GM19043 (cell line): ENCODE measurements at regions not wholly inside any gene's neighbourhood (a gene's known extent, or its start where the extent isn't known, plus 50 kb on each side); places are given as distances from the start of the nearest gene placed in this dataset.

Source experiments
- ATAC-seq: cut with Tn5 transposase; IDR thresholded peaks from one replicate; pipeline ENCODE4 v1.9.1; 2021; ENCODE audit warnings: low read depth; ENCODE audit not compliant: unreplicated experiment

- ATAC-seq: no peak
Observed at GRCh38 chr11:104541701-104542100, 356.6 kb downstream of the CASP12 start.

- no peak for ATAC-seq
Observed at GRCh38 chr11:104538313-104538712, 359.9 kb downstream of the CASP12 start.

- ATAC-seq: no peak
Observed at GRCh38 chr11:104534278-104534677, 364.0 kb downstream of the CASP12 start.

- ATAC-seq: no peak
Observed at GRCh38 chr11:104531894-104532293, 366.4 kb downstream of the CASP12 start.

- ATAC-seq: no peak
Observed at GRCh38 chr11:104531075-104531474, 367.1 kb upstream of the PDGFD start.

GRCh38 chr11:104529906-104530305 is 366.0 kb upstream of the PDGFD start:
- no peak for ATAC-seq

- no peak for ATAC-seq
Observed at GRCh38 chr11:104529213-104529612, 365.3 kb upstream of the PDGFD start.

GRCh38 chr11:104526006-104526405 is 362.1 kb upstream of the PDGFD start:
- ATAC-seq: no peak

GRCh38 chr11:104525416-104525815 is 361.5 kb upstream of the PDGFD start:
- ATAC-seq: no peak

- ATAC-seq: no peak
Observed at GRCh38 chr11:104524254-104524653, 360.3 kb upstream of the PDGFD start.

GRCh38 chr11:104523611-104524010 is 359.7 kb upstream of the PDGFD start:
- ATAC-seq: no peak

GRCh38 chr11:104522650-104523049 is 358.7 kb upstream of the PDGFD start:
- no peak for ATAC-seq

- ATAC-seq: no peak
Observed at GRCh38 chr11:104522123-104522522, 358.2 kb upstream of the PDGFD start.

GRCh38 chr11:104510169-104510568 is 346.2 kb upstream of the PDGFD start:
- ATAC-seq: no peak

GRCh38 chr11:104490182-104490581 is 326.2 kb upstream of the PDGFD start:
- no peak for ATAC-seq

GRCh38 chr11:104488561-104488960 is 324.6 kb upstream of the PDGFD start:
- no peak for ATAC-seq

- ATAC-seq: no peak
Observed at GRCh38 chr11:104487046-104487806, 323.3 kb upstream of the PDGFD start.

GRCh38 chr11:104484804-104485554 is 321.0 kb upstream of the PDGFD start:
- ATAC-seq: no peak

- ATAC-seq: no peak
Observed at GRCh38 chr11:104476898-104477297, 313.0 kb upstream of the PDGFD start.

GRCh38 chr11:104476454-104476853 is 312.5 kb upstream of the PDGFD start:
- ATAC-seq: no peak

- ATAC-seq: no peak
Observed at GRCh38 chr11:104467404-104467803, 303.5 kb upstream of the PDGFD start.

- ATAC-seq: no peak
Observed at GRCh38 chr11:104465321-104465720, 301.4 kb upstream of the PDGFD start.
